Stimulated activated naive CD8-positive, alpha-beta T cell treated with anti-CD3 and anti-CD28 coated beads, Interleukin-15, Interleukin-2, amounts not matched to agents 100 ng/mL and 50 ng/mL, for 24 hours (primary cell): ENCODE measurements at regions not wholly inside any gene's neighbourhood (a gene's known extent, or its start where the extent isn't known, plus 50 kb on each side); places are given as distances from the start of the nearest gene placed in this dataset.
"Not testable (repeated sequence)": the region's sequence is repeated elsewhere in the genome, so short reads cannot be mapped to it uniquely, and the experiment has no call there.

Experiments
- H3K27ac Mint-ChIP-seq: one replicate; pipeline ENCODE4 v1.8.0; 2021; ENCODE audit warnings: mild to moderate bottlenecking, mixed read lengths
- H3K27me3 Mint-ChIP-seq: one replicate; pipeline ENCODE4 v1.8.0; 2021; ENCODE audit warnings: mixed read lengths
- H3K36me3 Mint-ChIP-seq: one replicate; pipeline ENCODE4 v1.8.0; 2021; ENCODE audit warnings: low read depth, mixed read lengths
- H3K4me1 Mint-ChIP-seq: one replicate; pipeline ENCODE4 v1.8.0; 2021; ENCODE audit warnings: low read depth, mixed read lengths
- H3K4me3 Mint-ChIP-seq: one replicate; pipeline ENCODE4 v1.8.0; 2021; ENCODE audit warnings: mild to moderate bottlenecking, mixed read lengths
- H3K9me3 Mint-ChIP-seq: one replicate; pipeline ENCODE4 v1.8.0; 2021; ENCODE audit warnings: mixed read lengths

- H3K4me1 Mint-ChIP-seq: no peaks in the 10 kb centered on the region
- H3K4me3 Mint-ChIP-seq: no peak overlapping the region
- H3K36me3 Mint-ChIP-seq: no peaks in the 10 kb centered on the region
- H3K27ac Mint-ChIP-seq: no peak overlapping the region
- H3K27me3 Mint-ChIP-seq: no peaks in the 10 kb centered on the region
- peaks cover 29% of the 10 kb centered on the region for H3K9me3 Mint-ChIP-seq
Measured at GRCh38 chr7:69090936-69091335, 507.3 kb upstream of the AUTS2 start.

- H3K36me3 Mint-ChIP-seq: no peaks in the 10 kb centered on the region
- H3K4me1 Mint-ChIP-seq: no peaks in the 10 kb centered on the region
- no peak overlapping the region for H3K4me3 Mint-ChIP-seq
- H3K9me3 Mint-ChIP-seq: peaks cover 26% of the 10 kb centered on the region
- H3K27me3 Mint-ChIP-seq: no peaks in the 10 kb centered on the region
- no peak overlapping the region for H3K27ac Mint-ChIP-seq
Measured at GRCh38 chr7:69091521-69091920, 506.8 kb upstream of the AUTS2 start.

GRCh38 chr7:69095127-69095526 lies 503.1 kb upstream of the AUTS2 start:
- no peaks in the 10 kb centered on the region for H3K4me1 Mint-ChIP-seq
- no peaks in the 10 kb centered on the region for H3K36me3 Mint-ChIP-seq
- no peak overlapping the region for H3K27ac Mint-ChIP-seq
- no peaks in the 10 kb centered on the region for H3K27me3 Mint-ChIP-seq
- H3K9me3 Mint-ChIP-seq: peaks cover 23% of the 10 kb centered on the region
- no peak overlapping the region for H3K4me3 Mint-ChIP-seq

GRCh38 chr7:69095649-69096048 lies 502.6 kb upstream of the AUTS2 start:
- peaks cover 23% of the 10 kb centered on the region for H3K9me3 Mint-ChIP-seq
- no peak overlapping the region for H3K27ac Mint-ChIP-seq
- no peak overlapping the region for H3K4me3 Mint-ChIP-seq
- no peaks in the 10 kb centered on the region for H3K27me3 Mint-ChIP-seq
- H3K4me1 Mint-ChIP-seq: no peaks in the 10 kb centered on the region
- no peaks in the 10 kb centered on the region for H3K36me3 Mint-ChIP-seq

- Mint-ChIP-seq H3K4me3 (no peak overlapping the region), H3K9me3 (peaks cover 10% of the 10 kb centered on the region), H3K4me1 (no peaks in the 10 kb centered on the region), H3K27me3 (no peaks in the 10 kb centered on the region), H3K27ac (no peak overlapping the region), H3K36me3 (no peaks in the 10 kb centered on the region)
Measured at GRCh38 chr7:69104023-69104422, 494.3 kb upstream of the AUTS2 start.

GRCh38 chr7:69105092-69105491 lies 493.2 kb upstream of the AUTS2 start:
- Mint-ChIP-seq H3K27me3 (no peaks in the 10 kb centered on the region), H3K27ac (no peak overlapping the region), H3K4me1 (no peaks in the 10 kb centered on the region), H3K36me3 (no peaks in the 10 kb centered on the region), H3K4me3 (no peak overlapping the region), H3K9me3 (peaks cover 6% of the 10 kb centered on the region)

GRCh38 chr7:69105981-69106380 lies 492.3 kb upstream of the AUTS2 start:
- Mint-ChIP-seq H3K4me1 (no peaks in the 10 kb centered on the region), H3K27ac (no peak overlapping the region), H3K36me3 (no peaks in the 10 kb centered on the region), H3K27me3 (no peaks in the 10 kb centered on the region), H3K9me3 (peaks cover 6% of the 10 kb centered on the region), H3K4me3 (no peak overlapping the region)

- not testable (repeated sequence) for H3K4me3 Mint-ChIP-seq, H3K36me3 Mint-ChIP-seq, H3K4me1 Mint-ChIP-seq, H3K27ac Mint-ChIP-seq, H3K9me3 Mint-ChIP-seq, H3K27me3 Mint-ChIP-seq
Measured at GRCh38 chr7:69106449-69106848, 491.8 kb upstream of the AUTS2 start.

GRCh38 chr7:69106946-69107345 lies 491.3 kb upstream of the AUTS2 start:
- H3K27ac Mint-ChIP-seq, H3K27me3 Mint-ChIP-seq, H3K36me3 Mint-ChIP-seq, H3K9me3 Mint-ChIP-seq, H3K4me3 Mint-ChIP-seq, H3K4me1 Mint-ChIP-seq: not testable (repeated sequence)

- no peaks in the 10 kb centered on the region for H3K36me3 Mint-ChIP-seq
- no peak overlapping the region for H3K4me3 Mint-ChIP-seq
- H3K4me1 Mint-ChIP-seq: no peaks in the 10 kb centered on the region
- no peaks in the 10 kb centered on the region for H3K27me3 Mint-ChIP-seq
- H3K27ac Mint-ChIP-seq: no peak overlapping the region
- H3K9me3 Mint-ChIP-seq: peaks cover 9% of the 10 kb centered on the region
Measured at GRCh38 chr7:69108097-69108496, 490.2 kb upstream of the AUTS2 start.

- H3K9me3 Mint-ChIP-seq: peaks cover 12% of the 10 kb centered on the region
Measured at GRCh38 chr7:69109246-69109645, 489.0 kb upstream of the AUTS2 start.

GRCh38 chr7:69109879-69110278 lies 488.4 kb upstream of the AUTS2 start:
- Mint-ChIP-seq H3K36me3 (no peaks in the 10 kb centered on the region), H3K4me3 (no peak overlapping the region), H3K27me3 (no peaks in the 10 kb centered on the region), H3K9me3 (peaks cover 13% of the 10 kb centered on the region), H3K27ac (no peak overlapping the region), H3K4me1 (no peaks in the 10 kb centered on the region)

More at GRCh38 chr7:69109246-69109645, 489.0 kb upstream of the AUTS2 start:
- Mint-ChIP-seq H3K36me3 (no peaks in the 10 kb centered on the region), H3K4me3 (no peak overlapping the region), H3K27ac (no peak overlapping the region), H3K27me3 (no peaks in the 10 kb centered on the region), H3K4me1 (no peaks in the 10 kb centered on the region)

GRCh38 chr7:69110450-69111050 lies 487.7 kb upstream of the AUTS2 start:
- Mint-ChIP-seq H3K27me3 (no peaks in the 10 kb centered on the region), H3K4me1 (no peaks in the 10 kb centered on the region), H3K36me3 (no peaks in the 10 kb centered on the region), H3K4me3 (no peak overlapping the region), H3K9me3 (peaks cover 13% of the 10 kb centered on the region), H3K27ac (no peak overlapping the region)

- Mint-ChIP-seq H3K4me3 (no peak overlapping the region), H3K36me3 (no peaks in the 10 kb centered on the region), H3K9me3 (peaks cover 13% of the 10 kb centered on the region), H3K27ac (no peak overlapping the region), H3K27me3 (no peaks in the 10 kb centered on the region), H3K4me1 (no peaks in the 10 kb centered on the region)
Measured at GRCh38 chr7:69114374-69114773, 483.9 kb upstream of the AUTS2 start.

GRCh38 chr7:69115788-69116187 lies 482.5 kb upstream of the AUTS2 start:
- H3K27ac Mint-ChIP-seq: no peak overlapping the region
- H3K4me3 Mint-ChIP-seq: no peak overlapping the region
- no peaks in the 10 kb centered on the region for H3K36me3 Mint-ChIP-seq
- no peaks in the 10 kb centered on the region for H3K27me3 Mint-ChIP-seq
- peaks cover 13% of the 10 kb centered on the region for H3K9me3 Mint-ChIP-seq
- no peaks in the 10 kb centered on the region for H3K4me1 Mint-ChIP-seq

GRCh38 chr7:69116196-69116595 lies 482.1 kb upstream of the AUTS2 start:
- H3K4me1 Mint-ChIP-seq, H3K27me3 Mint-ChIP-seq, H3K27ac Mint-ChIP-seq, H3K4me3 Mint-ChIP-seq, H3K36me3 Mint-ChIP-seq: not testable (repeated sequence)
- H3K9me3 Mint-ChIP-seq: peaks cover 13% of the 10 kb centered on the region
